Keratinocyte (primary cell): ENCODE measurements at regions not wholly inside any gene's neighbourhood (a gene's known extent, or its start where the extent isn't known, plus 50 kb on each side); places are given as distances from the start of the nearest gene placed in this dataset.
A peak's percentile ranks its signal among the peaks of the same experiment; 100 is the strongest.

Experiments used
- CTCF ChIP-seq, 3 experiments: IDR thresholded peaks in 1 of 3; conservative IDR thresholded peaks in 1 of 3; optimal IDR thresholded peaks in 1 of 3; 2 replicates in 2 of 3; 3 replicates in 1 of 3; pipeline versions ENCODE3 to v1.5.1; 2011; ENCODE audit warnings: low read length in 3 of 3, mild to moderate bottlenecking in 3 of 3, moderate library complexity in 2 of 3, control low read depth in 1 of 3, inconsistent platforms in 1 of 3; ENCODE audit not compliant: insufficient read depth in 2 of 3; ENCODE audit errors: extremely low read depth in 1 of 3
- EZH2 ChIP-seq: IDR thresholded peaks from one replicate; pipeline ENCODE4 v1.6.1; 2012; ENCODE audit warnings: inconsistent platforms, mild to moderate bottlenecking, low read length, moderate library complexity

GRCh38 chr9:97788763-97789663 is 64.0 kb upstream of the FOXE1 start:
- TF ChIP-seq CTCF (optimal IDR thresholded peaks at IDR 0.05 in 1 of 3, IDR thresholded peaks at IDR 0.05 in 1 of 3, conservative IDR thresholded peaks at IDR 0.05 in 1 of 3; ENCODE audit: extremely low read depth in 1 of 3, insufficient read depth in 2 of 3, low read length in 3 of 3) = peak in 1 of 3 experiments; percentile 27
- TF ChIP-seq EZH2 = no peak
